Tibial artery (tissue), 4 donors: ENCODE measurements at regions not wholly inside any gene's neighbourhood (a gene's known extent, or its start where the extent isn't known, plus 50 kb on each side); places are given as distances from the start of the nearest gene placed in this dataset.

Source experiments
- DNase-seq, 2 donors: peaks; one replicate each; pipeline ENCODE4 v3.0.0-alpha.2; 2019
- H3K27ac ChIP-seq, 2 donors: fragments of 200-600 bp; sonication (generic) in 1 of 2; 1 replicate in 1 of 2; 2 replicates in 1 of 2; pipeline ENCODE4 v1.5.1; 2018 to 2019; ENCODE audit warnings: mild to moderate bottlenecking in 1 of 2
- H3K27me3 ChIP-seq, 2 donors: fragments of 200-600 bp; sonication (generic) in 1 of 2; one replicate each; pipeline versions ENCODE4 v1.5.1 to v1.6.0; 2016 to 2019
- H3K36me3 ChIP-seq, 3 donors: fragments of 200-600 bp; sonication (generic) in 2 of 3; one replicate each; pipeline ENCODE4 v1.5.1; 2016 to 2019; ENCODE audit warnings: mild to moderate bottlenecking in 2 of 3
- H3K4me1 ChIP-seq, 4 donors: fragments of 200-600 bp; sonication (generic) in 2 of 4; 1 replicate in 3 of 4; 2 replicates in 1 of 4; pipeline ENCODE4 v1.5.1; 2016 to 2019
- H3K4me3 ChIP-seq, 2 donors: fragments of 200-600 bp; sonication (generic) in 1 of 2; 1 replicate in 1 of 2; 2 replicates in 1 of 2; pipeline ENCODE4 v1.5.1; 2018 to 2019; ENCODE audit warnings: mild to moderate bottlenecking in 2 of 2
- H3K9me3 ChIP-seq, 3 donors: fragments of 200-600 bp; sonication (generic) in 1 of 3; one replicate each; pipeline ENCODE4 v1.5.1; 2016 to 2019
- CTCF ChIP-seq, 2 experiments: fragments of 200-600 bp in 1 of 2; fragments of 450-650 bp in 1 of 2; IDR thresholded peaks; one replicate each; pipeline ENCODE4 v1.5.1; 2017 to 2019; ENCODE audit warnings: antibody characterized with exemption in 2 of 2, mild to moderate bottlenecking in 1 of 2, moderate library complexity in 1 of 2
- intact Hi-C: fragments of 100-400 bp; cut with DNase I; formaldehyde crosslinking; loops from one replicate; pipeline ENCODE4 v1.15.0; 2023; ENCODE audit warnings: low total_unique reads

GRCh38 chr20:62573817-62574216, 68.5 kb upstream of the SLCO4A1 start:
- Histone ChIP-seq H3K36me3 (peaks cover 0 to 4% (median 0%) of the 10 kb centered on the region in 3 donors), H3K9me3 (no peaks in the 10 kb centered on the region), H3K4me1 (no peaks in the 10 kb centered on the region), H3K27me3 (peaks cover 0 to 52% of the 10 kb centered on the region in 2 donors), H3K4me3 (no peak overlapping the region), H3K27ac (no peak overlapping the region)
- intact Hi-C loops, result no loop called here
- DNase-seq, result no peak
- TF ChIP-seq CTCF (IDR thresholded peaks at IDR 0.05), result no peak

GRCh38 chr20:62574230-62574993, 67.9 kb upstream of the SLCO4A1 start:
- intact Hi-C loops, result no loop called here
- Histone ChIP-seq H3K4me1 (no peaks in the 10 kb centered on the region), H3K36me3 (peaks cover 0 to 4% (median 0%) of the 10 kb centered on the region in 3 donors), H3K4me3 (no peak overlapping the region), H3K9me3 (no peaks in the 10 kb centered on the region), H3K27me3 (peaks cover 0 to 57% of the 10 kb centered on the region in 2 donors), H3K27ac (no peak overlapping the region)
- no peak for DNase-seq
- no peak for TF ChIP-seq CTCF (IDR thresholded peaks at IDR 0.05)

DNA sequence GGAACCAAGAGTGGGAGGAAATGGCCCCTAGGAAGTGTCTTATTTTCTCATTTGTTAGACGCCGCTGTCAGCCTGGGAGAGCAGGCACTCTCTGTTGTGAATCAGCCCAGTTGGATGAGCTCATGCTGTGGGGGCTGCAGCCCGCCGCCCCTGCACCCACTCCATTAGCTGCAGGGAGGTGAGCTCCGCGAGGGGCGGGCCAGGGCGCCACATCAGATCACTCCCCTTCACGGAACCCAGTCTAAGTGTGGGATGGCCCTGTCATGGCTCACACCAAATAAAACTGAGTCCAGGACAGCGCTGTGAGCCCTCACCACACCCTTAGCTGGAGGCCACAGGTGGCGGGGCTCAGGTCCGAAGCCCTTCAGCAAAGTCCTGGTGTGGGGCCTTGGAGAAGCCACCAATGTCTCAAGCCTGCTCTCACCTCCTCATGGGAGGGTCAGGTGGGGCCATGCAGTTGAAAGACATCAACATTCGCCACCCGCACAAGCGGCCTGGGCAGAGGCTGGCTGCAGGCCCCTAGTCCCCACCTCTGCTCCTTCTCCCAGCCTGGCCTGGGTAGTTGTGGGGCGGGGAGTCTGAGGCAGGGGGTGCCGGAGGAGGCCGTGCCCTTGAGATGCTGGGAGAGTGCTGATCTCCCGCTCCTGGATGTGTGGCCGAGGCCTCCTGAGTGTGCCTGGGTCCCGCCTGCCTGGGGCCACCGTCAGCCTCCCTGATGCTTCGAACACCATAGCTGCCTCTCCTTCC, 66.2 kb upstream of the SLCO4A1 start:
- H3K27me3 ChIP-seq, result peaks cover 0 to 70% of the 10 kb centered on the region in 2 donors
- no peak overlapping the region for H3K27ac ChIP-seq
- DNase-seq, result no peak
- intact Hi-C loops, result no loop called here
- no peak overlapping the region for H3K4me3 ChIP-seq
- H3K9me3 ChIP-seq, result no peaks in the 10 kb centered on the region
- H3K36me3 ChIP-seq, result peaks cover 0 to 4% (median 0%) of the 10 kb centered on the region in 3 donors
- TF ChIP-seq CTCF (IDR thresholded peaks at IDR 0.05), result no peak
- no peaks in the 10 kb centered on the region for H3K4me1 ChIP-seq

DNA sequence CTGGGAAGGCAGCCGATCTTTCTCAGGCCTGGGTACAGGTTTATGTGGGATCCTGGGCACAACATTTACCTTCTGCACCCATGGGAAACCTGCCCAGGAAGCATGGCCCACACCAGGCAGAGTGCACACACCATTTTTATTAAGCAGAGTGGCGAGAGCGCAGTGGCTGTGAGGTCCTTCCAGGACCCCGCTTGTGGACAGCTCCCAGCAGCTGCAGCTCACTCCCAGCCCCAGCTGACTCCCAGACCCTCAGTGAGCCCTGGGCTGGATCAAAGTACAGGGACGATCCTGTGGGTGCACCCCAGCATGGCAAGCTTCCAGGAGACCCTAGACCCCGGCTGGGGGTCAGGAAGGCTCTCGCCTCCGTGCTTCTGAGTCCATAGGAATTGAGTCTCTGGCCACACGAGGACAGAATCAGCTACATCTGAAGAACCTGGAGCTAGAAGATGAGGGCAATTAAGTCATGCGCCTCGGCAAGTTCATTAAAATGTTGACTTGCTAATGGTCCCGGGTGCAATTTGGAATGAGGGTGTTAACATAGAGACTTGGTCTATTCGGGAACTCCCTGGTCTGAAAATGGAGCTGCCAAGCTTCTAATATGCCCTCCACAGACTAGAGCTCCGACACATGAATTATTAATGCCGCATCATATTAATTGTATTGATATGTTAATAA, 65.4 kb upstream of the SLCO4A1 start:
- H3K27me3 ChIP-seq, result peaks cover 0 to 74% of the 10 kb centered on the region in 2 donors
- DNase-seq, result no peak
- no peaks in the 10 kb centered on the region for H3K9me3 ChIP-seq
- H3K27ac ChIP-seq, result no peak overlapping the region
- intact Hi-C loops, result no loop called here
- H3K4me1 ChIP-seq, result peaks cover 0 to 7% (median 7%) of the 10 kb centered on the region in 4 donors
- no peak for TF ChIP-seq CTCF (IDR thresholded peaks at IDR 0.05)
- H3K36me3 ChIP-seq, result peaks cover 0 to 4% (median 0%) of the 10 kb centered on the region in 3 donors
- H3K4me3 ChIP-seq, result no peak overlapping the region

GRCh38 chr20:62577490-62577836, 64.8 kb upstream of the SLCO4A1 start:
- peaks cover 0 to 74% of the 10 kb centered on the region in 2 donors for H3K27me3 ChIP-seq
- DNase-seq, result no peak
- no peak overlapping the region for H3K4me3 ChIP-seq
- peaks cover 0 to 12% (median 12%) of the 10 kb centered on the region in 4 donors for H3K4me1 ChIP-seq
- H3K27ac ChIP-seq, result no peak overlapping the region
- no peaks in the 10 kb centered on the region for H3K9me3 ChIP-seq
- TF ChIP-seq CTCF (IDR thresholded peaks at IDR 0.05), result no peak
- H3K36me3 ChIP-seq, result peaks cover 0 to 4% (median 0%) of the 10 kb centered on the region in 3 donors
- intact Hi-C loops, result no loop called here
